ENCODE measurements at regions not wholly inside any gene's neighbourhood (a gene's known extent, or its start where the extent isn't known, plus 50 kb on each side); places are given as distances from the start of the nearest gene placed in this dataset. TPM values are rescaled to one million over a fixed set of nuclear protein-coding genes. Genes with fewer than 3 reads are reported as not detected.
"Not testable (repeated sequence)": the region's sequence is repeated elsewhere in the genome, so short reads cannot be mapped to it uniquely, and the experiment has no call there.

DNA sequence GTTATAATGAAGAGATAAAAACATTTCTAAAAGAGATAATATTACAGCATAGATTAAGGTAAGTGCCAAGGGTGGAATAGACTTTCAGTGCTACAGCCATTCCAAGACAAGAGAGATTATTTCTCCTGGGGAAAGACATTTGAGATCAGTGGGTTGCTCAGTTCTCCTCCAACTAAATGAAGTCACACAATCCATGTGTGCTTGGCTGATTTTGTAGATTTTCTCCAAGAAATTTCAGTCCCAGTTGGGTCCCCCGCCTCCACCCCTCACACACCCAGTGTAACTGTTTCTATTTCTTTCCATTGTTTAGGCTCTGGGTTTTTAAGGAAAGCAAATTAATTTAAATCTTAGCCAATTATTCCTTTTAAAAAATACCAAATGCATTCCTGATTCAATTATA lies 50.5 kb upstream of the KIF2A start:
- not testable (repeated sequence) for DNase-seq (ENCODE audit: low spot score); H3K4me1 ChIP-seq (ENCODE audit: control insufficient read depth in 4 of 4, insufficient read depth in 4 of 4, low read length in 3 of 4); H3K9ac ChIP-seq (ENCODE audit: low read depth in 1 of 2, low read length in 2 of 2); H3K36me3 ChIP-seq (ENCODE audit: control insufficient read depth in 4 of 4, insufficient read depth in 3 of 4, low read depth in 1 of 4, low read length in 3 of 4); H3K4me3 ChIP-seq (ENCODE audit: low read depth in 1 of 3, low read length in 3 of 3); H3K27me3 ChIP-seq (ENCODE audit: control insufficient read depth in 4 of 4, insufficient read depth in 4 of 4, low read length in 3 of 4); H3K9me3 ChIP-seq (ENCODE audit: control insufficient read depth in 4 of 4, low read length in 3 of 4); H3K27ac ChIP-seq (ENCODE audit: low read depth in 1 of 2, low read length in 2 of 2)
- 99% methylated on average over 1 of the region's 1 CpG for WGBS

DNA sequence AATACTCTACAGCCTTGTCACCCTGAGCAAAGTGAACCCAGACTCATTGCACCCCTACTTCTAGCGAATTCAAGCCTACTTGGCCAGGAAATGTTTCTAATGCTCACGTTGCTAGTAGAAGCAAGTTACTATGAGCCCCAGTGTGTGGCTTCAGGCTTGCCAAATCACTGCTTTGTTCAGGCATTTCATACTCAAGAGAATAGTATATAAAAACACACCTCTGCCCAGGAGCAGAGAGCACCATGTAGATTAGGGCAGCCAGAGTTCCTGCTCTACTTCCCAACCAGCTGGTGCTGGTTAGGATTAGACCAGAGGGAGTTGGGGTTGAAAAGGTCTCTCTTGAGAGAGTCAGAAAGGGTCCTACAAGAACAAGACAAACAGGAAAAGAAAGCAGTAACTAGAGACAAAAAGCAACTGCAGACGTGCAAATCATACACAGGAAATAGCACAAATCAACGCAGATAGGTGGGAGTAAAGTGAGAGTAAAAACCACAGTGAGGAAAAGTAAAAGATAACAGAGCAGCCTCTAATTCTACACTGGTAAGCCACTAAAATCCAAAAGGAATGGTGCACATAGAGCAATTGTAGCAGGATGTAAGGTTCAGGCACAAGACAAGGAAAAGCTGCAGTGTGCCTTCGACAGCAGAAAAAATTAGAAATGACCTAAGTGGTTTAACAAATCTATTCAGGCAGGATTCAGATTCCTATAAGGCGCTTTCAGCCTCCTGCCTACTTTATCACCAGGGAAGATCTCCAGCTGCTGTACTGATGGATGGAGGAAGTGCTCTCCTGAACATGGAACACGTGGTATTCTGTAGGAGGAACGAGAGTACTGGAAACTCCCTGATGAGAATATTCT lies 49.6 kb upstream of the KIF2A start:
- no peaks in the 10 kb centered on the region for H3K36me3 ChIP-seq (ENCODE audit: control insufficient read depth in 4 of 4, insufficient read depth in 3 of 4, low read depth in 1 of 4, low read length in 3 of 4)
- H3K4me1 ChIP-seq (ENCODE audit: control insufficient read depth in 4 of 4, insufficient read depth in 4 of 4, low read length in 3 of 4), result no peaks in the 10 kb centered on the region
- no peaks in the 10 kb centered on the region for H3K9me3 ChIP-seq (ENCODE audit: control insufficient read depth in 4 of 4, low read length in 3 of 4)
- no peak overlapping the region for H3K9ac ChIP-seq (ENCODE audit: low read depth in 1 of 2, low read length in 2 of 2)
- DNase-seq (ENCODE audit: low spot score), result no peak
- no peak overlapping the region for H3K27ac ChIP-seq (ENCODE audit: low read depth in 1 of 2, low read length in 2 of 2)
- no peak overlapping the region for H3K4me3 ChIP-seq (ENCODE audit: low read depth in 1 of 3, low read length in 3 of 3)
- no peaks in the 10 kb centered on the region for H3K27me3 ChIP-seq (ENCODE audit: control insufficient read depth in 4 of 4, insufficient read depth in 4 of 4, low read length in 3 of 4)
- TF ChIP-seq HNF4A (conservative IDR thresholded peaks at IDR 0.05) (no peak), SP1 (IDR thresholded peaks at IDR 0.05) (no peak), RAD21 (IDR thresholded peaks at IDR 0.05) (no peak), HNF4G (IDR thresholded peaks at IDR 0.05) (no peak), RXRA (IDR thresholded peaks at IDR 0.05) (no peak), FOXA1 (IDR thresholded peaks at IDR 0.05) (no peak)
- TF ChIP-seq, protein P1, sequence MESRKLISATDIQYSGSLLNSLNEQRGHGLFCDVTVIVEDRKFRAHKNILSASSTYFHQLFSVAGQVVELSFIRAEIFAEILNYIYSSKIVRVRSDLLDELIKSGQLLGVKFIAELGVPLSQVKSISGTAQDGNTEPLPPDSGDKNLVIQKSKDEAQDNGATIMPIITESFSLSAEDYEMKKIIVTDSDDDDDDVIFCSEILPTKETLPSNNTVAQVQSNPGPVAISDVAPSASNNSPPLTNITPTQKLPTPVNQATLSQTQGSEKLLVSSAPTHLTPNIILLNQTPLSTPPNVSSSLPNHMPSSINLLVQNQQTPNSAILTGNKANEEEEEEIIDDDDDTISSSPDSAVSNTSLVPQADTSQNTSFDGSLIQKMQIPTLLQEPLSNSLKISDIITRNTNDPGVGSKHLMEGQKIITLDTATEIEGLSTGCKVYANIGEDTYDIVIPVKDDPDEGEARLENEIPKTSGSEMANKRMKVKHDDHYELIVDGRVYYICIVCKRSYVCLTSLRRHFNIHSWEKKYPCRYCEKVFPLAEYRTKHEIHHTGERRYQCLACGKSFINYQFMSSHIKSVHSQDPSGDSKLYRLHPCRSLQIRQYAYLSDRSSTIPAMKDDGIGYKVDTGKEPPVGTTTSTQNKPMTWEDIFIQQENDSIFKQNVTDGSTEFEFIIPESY (IDR thresholded peaks at IDR 0.05), result no peak
- 47% methylated on average over 8 of the region's 8 CpGs for WGBS

Small RNA genes in the stretch of these regions (small RNA-seq; reads per million reads assigned to genes)
- gene RN7SKP157 (not detected), gene RNU6-913P (not detected)
